Lower lobe of right lung (tissue), 2 donors: ENCODE measurements at regions not wholly inside any gene's neighbourhood (a gene's known extent, or its start where the extent isn't known, plus 50 kb on each side); places are given as distances from the start of the nearest gene placed in this dataset.

Experiments used
- ATAC-seq, 2 donors: fragments of 200-7000 bp; cut with Tn5 transposase; one replicate each; pipeline ENCODE4 v1.9.1; 2020 to 2022; ENCODE audit warnings: mild to moderate bottlenecking in 2 of 2, moderate library complexity in 2 of 2
- DNase-seq: peaks from one replicate; pipeline ENCODE4 v3.0.0-alpha.2; 2020
- H3K27ac ChIP-seq: fragments of 200-600 bp; one replicate; pipeline ENCODE4 v1.8.0; 2022
- H3K27me3 ChIP-seq: fragments of 200-600 bp; one replicate; pipeline ENCODE4 v1.8.0; 2022; ENCODE audit warnings: low read depth
- H3K36me3 ChIP-seq: fragments of 200-600 bp; one replicate; pipeline ENCODE4 v1.8.0; 2022; ENCODE audit warnings: mild to moderate bottlenecking
- H3K4me1 ChIP-seq: fragments of 200-600 bp; one replicate; pipeline ENCODE4 v1.8.0; 2022
- H3K4me3 ChIP-seq: fragments of 200-600 bp; one replicate; pipeline ENCODE4 v1.8.0; 2022; ENCODE audit warnings: mild to moderate bottlenecking
- H3K9me3 ChIP-seq: fragments of 200-600 bp; one replicate; pipeline ENCODE4 v1.8.0; 2022
- CTCF ChIP-seq: fragments of 200-600 bp; IDR thresholded peaks from one replicate; pipeline ENCODE4 v1.8.0; 2022; ENCODE audit warnings: antibody characterized with exemption, mild to moderate bottlenecking
- intact Hi-C: fragments of 100-400 bp; cut with DNase I; formaldehyde crosslinking; loops from one replicate; pipeline ENCODE4 v1.11.0; 2022
- donor health status: DM: no; HTN: yes; CAD: no; lungs with severe emphysema.

- ATAC-seq, result no peak
- Histone ChIP-seq H3K27ac (no peak overlapping the region), H3K9me3 (no peaks in the 10 kb centered on the region), H3K27me3 (no peaks in the 10 kb centered on the region), H3K4me3 (no peak overlapping the region), H3K36me3 (no peaks in the 10 kb centered on the region), H3K4me1 (no peaks in the 10 kb centered on the region)
- TF ChIP-seq CTCF, result no peak
- no peak for DNase-seq
- intact Hi-C loops, result no loop called here
These were observed 673.0 kb upstream of the ANO3 start for GRCh38 chr11:25658916-25659315.

GRCh38 chr11:25659706-25660105, 672.2 kb upstream of the ANO3 start:
- no peak overlapping the region for H3K27ac ChIP-seq
- H3K36me3 ChIP-seq, result no peaks in the 10 kb centered on the region
- no peaks in the 10 kb centered on the region for H3K27me3 ChIP-seq
- no peak for TF ChIP-seq CTCF
- no peak overlapping the region for H3K4me3 ChIP-seq
- no peak for DNase-seq
- H3K4me1 ChIP-seq, result no peaks in the 10 kb centered on the region
- ATAC-seq, result no peak
- no peaks in the 10 kb centered on the region for H3K9me3 ChIP-seq
- intact Hi-C loops, result no loop called here

- Histone ChIP-seq H3K9me3 (no peaks in the 10 kb centered on the region), H3K4me1 (no peaks in the 10 kb centered on the region), H3K36me3 (no peaks in the 10 kb centered on the region), H3K4me3 (no peak overlapping the region), H3K27me3 (no peaks in the 10 kb centered on the region), H3K27ac (no peak overlapping the region)
- intact Hi-C loops, result no loop called here
- ATAC-seq (no peak), DNase-seq (no peak)
- TF ChIP-seq CTCF, result no peak
These were observed 664.1 kb upstream of the ANO3 start for GRCh38 chr11:25667871-25668270.

- Histone ChIP-seq H3K27me3 (no peaks in the 10 kb centered on the region), H3K4me3 (no peak overlapping the region), H3K9me3 (no peaks in the 10 kb centered on the region), H3K27ac (no peak overlapping the region), H3K36me3 (no peaks in the 10 kb centered on the region), H3K4me1 (no peaks in the 10 kb centered on the region)
- intact Hi-C loops, result no loop called here
- ATAC-seq, result no peak
- DNase-seq, result no peak
- TF ChIP-seq CTCF, result no peak
These were observed 640.0 kb upstream of the ANO3 start for GRCh38 chr11:25691959-25692358.

GRCh38 chr11:25702417-25702816, 629.5 kb upstream of the ANO3 start:
- ATAC-seq (no peak), DNase-seq (no peak)
- Histone ChIP-seq H3K4me3 (no peak overlapping the region), H3K9me3 (no peaks in the 10 kb centered on the region), H3K27me3 (no peaks in the 10 kb centered on the region), H3K27ac (no peak overlapping the region), H3K4me1 (no peaks in the 10 kb centered on the region), H3K36me3 (no peaks in the 10 kb centered on the region)
- intact Hi-C loops, result no loop called here
- no peak for TF ChIP-seq CTCF

GRCh38 chr11:25710975-25711374, 621.0 kb upstream of the ANO3 start:
- H3K9me3 ChIP-seq, result no peaks in the 10 kb centered on the region
- H3K4me3 ChIP-seq, result no peak overlapping the region
- no peak for DNase-seq
- no peak for ATAC-seq
- no peaks in the 10 kb centered on the region for H3K27me3 ChIP-seq
- intact Hi-C loops, result no loop called here
- H3K27ac ChIP-seq, result no peak overlapping the region
- H3K36me3 ChIP-seq, result no peaks in the 10 kb centered on the region
- TF ChIP-seq CTCF, result no peak
- no peaks in the 10 kb centered on the region for H3K4me1 ChIP-seq
